ENCODE measurements at regions not wholly inside any gene's neighbourhood (a gene's known extent, or its start where the extent isn't known, plus 50 kb on each side); places are given as distances from the start of the nearest gene placed in this dataset.
"Not testable (repeated sequence)": the region's sequence is repeated elsewhere in the genome, so short reads cannot be mapped to it uniquely, and the experiment has no call there.

- not testable (repeated sequence) for TF ChIP-seq MAZ (IDR thresholded peaks at IDR 0.05; ENCODE audit: borderline replicate concordance, low read depth, low read length); FOS (IDR thresholded peaks at IDR 0.05; ENCODE audit: low read depth, low read length); POLR2A (IDR thresholded peaks at IDR 0.05; ENCODE audit: low read depth, low read length); SMC3 (IDR thresholded peaks at IDR 0.05; ENCODE audit: low read depth, low read length); RCOR1 (IDR thresholded peaks at IDR 0.05; ENCODE audit: insufficient replicate concordance, low read length); USF2 (IDR thresholded peaks at IDR 0.05; ENCODE audit: low read depth, low read length); RAD21 (IDR thresholded peaks at IDR 0.05; ENCODE audit: low read length); MXI1 (IDR thresholded peaks at IDR 0.05; ENCODE audit: borderline replicate concordance, low read depth, low read length); BHLHE40 (IDR thresholded peaks at IDR 0.05; ENCODE audit: low read depth, low read length); NFE2L2 (IDR thresholded peaks at IDR 0.05; ENCODE audit: low read depth, low read length); CEBPB (IDR thresholded peaks at IDR 0.05; ENCODE audit: low read depth, low read length); MAFK (IDR thresholded peaks at IDR 0.05; ENCODE audit: low read depth, low read length)
- TF ChIP-seq, protein P1, sequence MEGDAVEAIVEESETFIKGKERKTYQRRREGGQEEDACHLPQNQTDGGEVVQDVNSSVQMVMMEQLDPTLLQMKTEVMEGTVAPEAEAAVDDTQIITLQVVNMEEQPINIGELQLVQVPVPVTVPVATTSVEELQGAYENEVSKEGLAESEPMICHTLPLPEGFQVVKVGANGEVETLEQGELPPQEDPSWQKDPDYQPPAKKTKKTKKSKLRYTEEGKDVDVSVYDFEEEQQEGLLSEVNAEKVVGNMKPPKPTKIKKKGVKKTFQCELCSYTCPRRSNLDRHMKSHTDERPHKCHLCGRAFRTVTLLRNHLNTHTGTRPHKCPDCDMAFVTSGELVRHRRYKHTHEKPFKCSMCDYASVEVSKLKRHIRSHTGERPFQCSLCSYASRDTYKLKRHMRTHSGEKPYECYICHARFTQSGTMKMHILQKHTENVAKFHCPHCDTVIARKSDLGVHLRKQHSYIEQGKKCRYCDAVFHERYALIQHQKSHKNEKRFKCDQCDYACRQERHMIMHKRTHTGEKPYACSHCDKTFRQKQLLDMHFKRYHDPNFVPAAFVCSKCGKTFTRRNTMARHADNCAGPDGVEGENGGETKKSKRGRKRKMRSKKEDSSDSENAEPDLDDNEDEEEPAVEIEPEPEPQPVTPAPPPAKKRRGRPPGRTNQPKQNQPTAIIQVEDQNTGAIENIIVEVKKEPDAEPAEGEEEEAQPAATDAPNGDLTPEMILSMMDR (conservative IDR thresholded peaks at IDR 0.05; ENCODE audit: low read depth, low read length): not testable (repeated sequence)
These were observed 2966.9 kb downstream of the RPIA start for GRCh38 chr2:91658336-91658735.

All from IMR-90 (cell line).